PC-9 (cell line): ENCODE measurements at regions not wholly inside any gene's neighbourhood (a gene's known extent, or its start where the extent isn't known, plus 50 kb on each side); places are given as distances from the start of the nearest gene placed in this dataset.

ENCODE experiments used
- BruUV-seq: library from RNA; stranded (reverse); fragments of 400-500 nt; replicated peaks from 2 replicates; lab custom pipeline; 2021; lab: Mats Ljungman, UMichigan
- CTCF ChIA-PET: fragments of 300-600 bp; sonication (Branson Sonifier 250); formaldehyde crosslinking; loops from one replicate; lab custom pipeline; 2022; ENCODE audit warnings: antibody characterized with exemption; lab: Charles Lee
- POLR2A ChIA-PET: fragments of 300-600 bp; sonication (Branson Sonifier 250); formaldehyde crosslinking; loops from one replicate; lab custom pipeline; 2022; ENCODE audit warnings: antibody characterized with exemption; ENCODE audit not compliant: unreplicated experiment; lab: Charles Lee
- DNase-seq, 2 experiments: peaks; one replicate each; pipeline versions ENCODE4 v3.0.0 to v3.0.0-alpha.2; 2015 to 2022; ENCODE audit warnings: mixed read lengths in 1 of 2
- H2AFZ ChIP-seq: fragments of 200-600 bp; sonication (generic); 2 replicates; pipeline ENCODE4 v1.8.1; 2017; ENCODE audit warnings: antibody characterized with exemption
- H3F3A ChIP-seq: fragments of 200-600 bp; sonication (generic); 2 replicates; pipeline ENCODE4 v1.8.1; 2017; ENCODE audit warnings: antibody characterized with exemption, mild to moderate bottlenecking, low read depth; ENCODE audit not compliant: insufficient read depth
- H3K27ac ChIP-seq: fragments of 200-600 bp; sonication (generic); 2 replicates; pipeline ENCODE4 v1.6.1; 2016; ENCODE audit warnings: mixed run types
- H3K27me3 ChIP-seq: fragments of 200-600 bp; sonication (generic); 2 replicates; pipeline ENCODE4 v1.6.1; 2016; ENCODE audit warnings: low read depth, mixed run types; ENCODE audit not compliant: insufficient read depth
- H3K36me3 ChIP-seq: fragments of 200-600 bp; sonication (generic); 2 replicates; pipeline ENCODE4 v1.6.1; 2016; ENCODE audit warnings: low read depth, mixed run types
- H3K4me1 ChIP-seq: fragments of 200-600 bp; sonication (generic); replicated peaks from 2 replicates; pipeline ENCODE4 v1.6.1; 2016; ENCODE audit warnings: mixed run types; ENCODE audit not compliant: insufficient read depth
- H3K4me2 ChIP-seq: fragments of 200-600 bp; sonication (generic); 2 replicates; pipeline ENCODE4 v1.6.1; 2017; ENCODE audit warnings: mixed run types
- H3K4me3 ChIP-seq: fragments of 200-600 bp; sonication (generic); 2 replicates; pipeline ENCODE4 v1.6.1; 2016; ENCODE audit warnings: mixed run types
- H3K79me2 ChIP-seq: fragments of 200-600 bp; sonication (generic); 2 replicates; pipeline ENCODE4 v1.6.1; 2017; ENCODE audit warnings: low read depth, mixed run types
- H3K9me2 ChIP-seq: fragments of 200-600 bp; sonication (generic); 2 replicates; pipeline ENCODE4 v1.8.1; 2017; ENCODE audit warnings: mild to moderate bottlenecking; ENCODE audit not compliant: insufficient read depth
- H3K9me3 ChIP-seq: fragments of 200-600 bp; sonication (generic); 2 replicates; pipeline ENCODE4 v1.8.1; 2016; ENCODE audit warnings: low read depth; ENCODE audit not compliant: insufficient read depth
- H4K20me1 ChIP-seq: fragments of 200-600 bp; sonication (generic); 2 replicates; pipeline ENCODE4 v1.8.1; 2017; ENCODE audit not compliant: insufficient read depth
- EZH2 ChIP-seq: fragments of 200-600 bp; sonication (generic); IDR thresholded peaks from 2 replicates; pipeline ENCODE4 v1.8.0; 2017; ENCODE audit warnings: antibody characterized with exemption, low read depth
- intact Hi-C: fragments of 100-400 bp; cut with micrococcal nuclease; formaldehyde crosslinking; loops from one replicate; pipeline ENCODE4 v1.10.0; 2022; ENCODE audit not compliant: unreplicated experiment
- TF ChIP-seq, protein P1 (sequence below): fragments of 200-600 bp; sonication (generic); conservative IDR thresholded peaks from 2 replicates; pipeline ENCODE4 v1.6.1; 2017; ENCODE audit warnings: mixed run types, antibody characterized with exemption, mild to moderate bottlenecking, moderate library complexity

- no peaks in the 10 kb centered on the region for H3K36me3 ChIP-seq
- H4K20me1 ChIP-seq = no peaks in the 10 kb centered on the region
- ChIA-PET POLR2A (no interaction called here), CTCF (no interaction called here)
- no TSS peak for BruUV-seq
- H3K27me3 ChIP-seq = no peaks in the 10 kb centered on the region
- H2AFZ ChIP-seq = peak overlapping the region; percentile 69
- H3K9me3 ChIP-seq = no peaks in the 10 kb centered on the region
- peak; percentile 88 to 92 for DNase-seq
- no peak for TF ChIP-seq EZH2
- TF ChIP-seq, protein P1, sequence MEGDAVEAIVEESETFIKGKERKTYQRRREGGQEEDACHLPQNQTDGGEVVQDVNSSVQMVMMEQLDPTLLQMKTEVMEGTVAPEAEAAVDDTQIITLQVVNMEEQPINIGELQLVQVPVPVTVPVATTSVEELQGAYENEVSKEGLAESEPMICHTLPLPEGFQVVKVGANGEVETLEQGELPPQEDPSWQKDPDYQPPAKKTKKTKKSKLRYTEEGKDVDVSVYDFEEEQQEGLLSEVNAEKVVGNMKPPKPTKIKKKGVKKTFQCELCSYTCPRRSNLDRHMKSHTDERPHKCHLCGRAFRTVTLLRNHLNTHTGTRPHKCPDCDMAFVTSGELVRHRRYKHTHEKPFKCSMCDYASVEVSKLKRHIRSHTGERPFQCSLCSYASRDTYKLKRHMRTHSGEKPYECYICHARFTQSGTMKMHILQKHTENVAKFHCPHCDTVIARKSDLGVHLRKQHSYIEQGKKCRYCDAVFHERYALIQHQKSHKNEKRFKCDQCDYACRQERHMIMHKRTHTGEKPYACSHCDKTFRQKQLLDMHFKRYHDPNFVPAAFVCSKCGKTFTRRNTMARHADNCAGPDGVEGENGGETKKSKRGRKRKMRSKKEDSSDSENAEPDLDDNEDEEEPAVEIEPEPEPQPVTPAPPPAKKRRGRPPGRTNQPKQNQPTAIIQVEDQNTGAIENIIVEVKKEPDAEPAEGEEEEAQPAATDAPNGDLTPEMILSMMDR = no peak
- no peak overlapping the region for H3K27ac ChIP-seq
- no peaks in the 10 kb centered on the region for H3K9me2 ChIP-seq
- peak overlapping the region; percentile 51 for H3K4me2 ChIP-seq
- intact Hi-C loops = loop anchor here (2.0 kb wide), 1 partner anchor 203 kb away; no protein-coding TSS in a partner anchor
- no peaks in the 10 kb centered on the region for H3K79me2 ChIP-seq
- H3F3A ChIP-seq = no peaks in the 10 kb centered on the region
- H3K4me3 ChIP-seq = no peak overlapping the region
- peaks cover 13% of the 10 kb centered on the region for H3K4me1 ChIP-seq
Measured at GRCh38 chr7:91759205-91759863, 121.2 kb downstream of the MTERF1 start.

GRCh38 chr7:91767820-91768219, 112.7 kb downstream of the MTERF1 start:
- Histone ChIP-seq H3K9me3 (no peaks in the 10 kb centered on the region; the same call in 1 of the 2 replicates), H3K9me2 (no peaks in the 10 kb centered on the region), H3K79me2 (no peaks in the 10 kb centered on the region), H3K36me3 (no peaks in the 10 kb centered on the region), H3K4me1 (no peaks in the 10 kb centered on the region), H3K4me3 (no peak overlapping the region), H3K27me3 (no peaks in the 10 kb centered on the region), H2AFZ (no peak overlapping the region), H3K27ac (no peak overlapping the region), H3K4me2 (no peak overlapping the region), H3F3A (no peaks in the 10 kb centered on the region), H4K20me1 (no peaks in the 10 kb centered on the region)
- TF ChIP-seq EZH2 = no peak
- TF ChIP-seq, protein P1 = no peak
- no TSS peak for BruUV-seq
- intact Hi-C loops = no loop called here
- ChIA-PET CTCF (no interaction called here), POLR2A (no interaction called here)
- DNase-seq = no peak

- no peaks in the 10 kb centered on the region for H4K20me1 ChIP-seq
- no peak for DNase-seq
- ChIA-PET POLR2A (no interaction called here), CTCF (interaction anchor here (0.7 kb wide), 1 partner anchor 41 kb away, joined by 3 read pairs; no protein-coding TSS in a partner anchor)
- H3K4me3 ChIP-seq = no peak overlapping the region
- intact Hi-C loops = no loop called here
- H3K4me2 ChIP-seq = no peak overlapping the region
- no peak overlapping the region for H3K27ac ChIP-seq
- TF ChIP-seq, protein P1 = no peak
- no peak for TF ChIP-seq EZH2
- no peaks in the 10 kb centered on the region for H3K79me2 ChIP-seq
- no TSS peak for BruUV-seq
- no peaks in the 10 kb centered on the region for H3K27me3 ChIP-seq
- no peaks in the 10 kb centered on the region for H3F3A ChIP-seq
- no peaks in the 10 kb centered on the region; the same call in 1 of the 2 replicates for H3K9me3 ChIP-seq
- H3K4me1 ChIP-seq = no peaks in the 10 kb centered on the region
- no peak overlapping the region for H2AFZ ChIP-seq
- no peaks in the 10 kb centered on the region for H3K9me2 ChIP-seq
- H3K36me3 ChIP-seq = no peaks in the 10 kb centered on the region
Measured at GRCh38 chr7:91771394-91771793, 109.1 kb downstream of the MTERF1 start.
